Activated naive CD4-positive, alpha-beta T cell treated with Interleukin-2 at 50 U/mL for 16 hours (primary cell): ENCODE measurements at regions not wholly inside any gene's neighbourhood (a gene's known extent, or its start where the extent isn't known, plus 50 kb on each side); places are given as distances from the start of the nearest gene placed in this dataset.

ENCODE experiments used
- DNase-seq: peaks from one replicate; pipeline ENCODE4 v3.0.0-alpha.2; 2020

DNA sequence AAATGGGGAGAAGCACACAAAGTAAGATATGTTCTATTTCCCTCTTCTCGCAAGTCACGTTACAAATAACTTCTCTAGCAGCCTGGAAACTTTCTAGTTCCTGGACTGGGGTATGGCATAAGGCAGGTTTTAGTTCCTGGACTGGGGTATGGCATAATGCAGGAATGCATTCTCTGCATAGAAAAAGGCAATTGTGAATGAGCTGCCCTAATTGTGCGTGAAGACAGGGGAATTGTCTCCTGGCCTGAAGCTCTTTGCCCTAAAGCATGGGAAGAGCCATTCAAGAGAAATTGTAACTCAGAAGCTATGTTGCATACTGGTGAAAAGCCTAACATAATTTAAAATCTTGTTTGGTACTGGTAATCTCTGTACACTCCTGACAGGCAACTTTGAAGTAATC, 54.3 kb upstream of the CBLB start:
- DNase-seq: no peak

- no peak for DNase-seq
Observed at GRCh38 chr3:105927741-105928140, 58.9 kb upstream of the CBLB start.

- no peak for DNase-seq
Observed at GRCh38 chr3:105930733-105931132, 61.9 kb upstream of the CBLB start.

DNA sequence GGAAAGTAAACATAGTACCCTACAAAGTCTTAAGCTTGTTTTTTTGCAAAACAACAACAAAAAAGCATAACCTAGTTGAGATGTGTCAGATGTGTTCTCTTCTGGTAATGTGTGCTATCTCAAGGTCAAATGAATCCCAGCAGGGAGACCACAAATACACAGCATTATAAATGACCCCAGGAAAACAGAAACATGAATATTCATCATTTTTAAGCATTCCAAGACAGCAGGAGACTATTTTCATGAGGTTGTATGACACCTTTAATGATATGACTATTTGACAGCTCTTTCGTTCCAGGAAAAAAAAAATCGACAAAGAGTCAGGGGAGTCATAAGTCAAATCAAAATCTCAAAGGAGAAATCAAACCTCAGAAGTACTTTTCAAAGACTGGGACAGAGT, 62.7 kb upstream of the CBLB start:
- DNase-seq: no peak

DNA sequence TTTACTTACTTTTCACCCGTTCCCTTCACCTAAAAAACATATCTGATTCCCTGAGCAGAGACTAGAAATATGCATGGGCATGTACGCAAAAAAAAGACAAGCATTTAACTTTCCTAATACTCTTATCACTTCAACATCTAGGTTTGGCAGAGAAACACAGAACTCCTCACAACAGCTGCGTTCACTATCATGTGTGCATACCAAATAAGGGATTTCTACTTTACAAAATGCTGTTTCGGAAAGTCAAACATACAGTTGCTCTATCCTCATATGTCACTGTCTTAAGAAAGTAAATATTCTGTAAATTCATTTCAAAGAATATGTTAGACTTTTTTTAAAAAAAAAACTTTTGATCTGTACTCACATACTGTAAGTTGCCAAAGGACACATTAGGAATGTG, 65.1 kb upstream of the CBLB start:
- no peak for DNase-seq

DNA sequence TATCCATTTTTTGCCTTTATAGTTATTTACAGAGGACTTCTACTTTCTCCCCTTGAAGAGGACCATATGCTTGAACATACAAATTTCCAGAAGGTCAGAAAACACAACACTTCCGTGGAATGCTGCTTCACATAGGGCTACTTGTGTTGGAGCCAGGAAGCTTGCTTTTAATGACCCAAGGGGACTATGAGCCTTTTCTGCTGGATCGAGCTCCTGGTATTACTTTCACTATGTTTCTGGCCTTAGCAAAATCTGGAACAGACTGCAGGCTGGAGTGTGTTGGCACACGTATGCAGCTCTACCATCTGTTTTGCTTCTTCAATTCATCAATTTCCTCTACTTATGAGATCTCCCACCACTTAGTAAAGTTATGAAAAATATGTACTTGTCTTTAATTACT, 69.3 kb upstream of the CBLB start:
- DNase-seq: no peak

- DNase-seq: no peak
Observed at GRCh38 chr3:105938806-105939205, 70.0 kb upstream of the CBLB start.

DNA sequence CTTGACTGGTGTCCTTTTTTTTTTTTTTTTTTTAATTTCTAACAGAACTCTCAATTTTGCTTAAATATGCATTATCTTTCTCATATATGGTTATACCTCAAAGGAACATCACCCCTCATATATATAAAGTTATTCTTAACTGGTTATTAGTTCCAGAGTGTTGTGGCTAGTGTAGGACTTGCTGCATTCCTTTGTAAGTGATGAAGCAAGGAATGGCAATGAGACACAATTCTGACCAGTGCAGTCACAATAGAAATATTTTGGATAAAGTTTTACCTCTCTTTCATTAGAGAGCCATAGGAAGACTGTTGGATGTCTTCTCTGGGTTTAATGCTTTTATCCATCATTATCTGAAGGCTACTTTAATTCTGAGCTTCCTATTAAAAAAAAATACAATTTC, 75.5 kb upstream of the CBLB start:
- DNase-seq: no peak

DNA sequence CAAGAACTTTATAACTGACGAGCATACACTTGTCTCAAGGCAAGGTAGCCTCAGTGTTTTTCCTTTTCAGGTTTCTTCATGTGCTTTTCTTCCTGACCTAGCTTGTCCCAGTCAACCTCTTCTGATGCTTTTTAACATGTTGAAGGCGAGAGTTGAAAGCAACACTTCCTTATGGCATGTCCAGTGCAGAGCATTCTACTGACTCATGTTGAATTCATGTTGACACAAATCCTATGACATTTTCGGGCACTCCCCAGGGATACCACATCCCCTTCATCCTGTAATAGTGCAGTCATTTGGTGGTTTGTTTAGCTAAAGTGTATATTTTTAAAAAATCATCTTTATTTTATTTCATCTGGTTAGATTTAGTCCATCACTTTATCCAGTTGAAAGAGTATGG, 75.9 kb upstream of the CBLB start:
- no peak for DNase-seq

- no peak for DNase-seq
Observed at GRCh38 chr3:105948101-105948500, 79.3 kb upstream of the CBLB start.

DNA sequence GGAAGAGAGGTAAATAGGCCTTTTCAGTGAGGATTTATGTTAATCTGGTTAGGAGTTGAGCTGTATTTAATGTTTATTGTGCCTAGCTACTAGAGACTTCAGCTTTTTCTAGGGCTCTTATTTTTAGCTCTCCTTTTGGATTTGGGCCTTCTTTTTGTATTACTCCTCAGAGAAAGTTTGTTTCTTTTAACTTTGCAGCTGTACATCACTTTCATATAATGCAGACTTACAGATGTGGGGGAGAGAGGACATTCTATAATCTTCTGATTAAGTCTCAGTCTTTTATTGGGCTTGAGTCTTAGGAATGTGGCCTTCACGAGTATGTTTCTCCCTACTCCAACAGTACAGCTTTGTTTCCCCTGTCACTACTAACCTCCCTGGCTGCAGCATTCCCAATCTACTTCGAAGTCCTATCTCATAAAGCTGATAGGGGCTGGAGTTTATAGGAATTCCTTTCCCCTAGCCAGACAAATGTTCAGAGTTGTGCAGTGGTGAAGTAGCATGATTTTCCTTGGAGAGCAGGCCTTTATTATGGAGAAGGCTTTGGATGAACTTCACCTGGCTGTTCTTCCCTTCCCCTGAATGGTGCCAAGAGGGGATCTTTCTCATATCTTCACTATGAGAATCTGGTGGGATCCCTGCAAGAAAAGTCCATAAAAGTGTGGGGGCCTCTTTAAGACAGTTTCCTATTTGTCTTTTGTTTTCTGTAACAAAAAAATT, 82.2 kb upstream of the CBLB start:
- DNase-seq: no peak

DNA sequence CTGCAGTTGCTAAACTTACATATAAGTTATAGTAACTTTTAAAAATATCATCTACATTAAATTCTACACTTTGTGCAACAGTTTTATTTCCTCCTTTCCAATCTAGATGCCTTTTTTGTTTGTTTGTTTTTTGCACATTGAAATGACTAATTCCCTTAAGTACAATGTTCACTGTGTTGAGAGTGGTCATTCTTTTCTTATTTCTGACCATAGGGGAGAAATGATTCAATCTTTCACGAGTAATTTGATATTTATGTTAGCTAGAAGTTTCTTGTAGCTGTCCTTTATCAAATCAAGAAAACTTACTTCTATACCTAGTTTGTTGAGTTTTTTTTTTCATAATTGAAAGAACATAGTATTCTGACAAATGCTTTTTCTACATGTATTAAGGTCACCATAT, 85.0 kb upstream of the CBLB start:
- no peak for DNase-seq

GRCh38 chr3:105956306-105956705, 87.5 kb upstream of the CBLB start:
- DNase-seq: no peak

DNA sequence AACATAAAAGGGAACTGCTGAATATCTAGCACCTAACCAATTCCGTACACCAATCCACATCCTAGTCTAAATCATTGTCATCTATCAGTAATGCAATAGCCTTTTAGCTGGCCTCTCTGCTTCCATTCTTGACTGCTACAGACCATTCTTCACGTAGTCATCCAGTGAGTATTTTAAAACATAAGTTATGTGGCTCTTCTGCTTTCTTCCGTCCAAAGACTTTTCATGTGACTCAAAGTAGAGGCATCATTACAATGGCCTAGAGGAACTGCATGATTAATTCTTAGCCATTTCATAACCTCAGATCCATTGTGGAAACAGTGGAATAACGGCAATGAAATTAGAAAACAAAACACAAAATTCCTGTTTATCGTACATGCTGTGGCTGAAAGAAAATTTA, 88.9 kb upstream of the CBLB start:
- DNase-seq: no peak

DNA sequence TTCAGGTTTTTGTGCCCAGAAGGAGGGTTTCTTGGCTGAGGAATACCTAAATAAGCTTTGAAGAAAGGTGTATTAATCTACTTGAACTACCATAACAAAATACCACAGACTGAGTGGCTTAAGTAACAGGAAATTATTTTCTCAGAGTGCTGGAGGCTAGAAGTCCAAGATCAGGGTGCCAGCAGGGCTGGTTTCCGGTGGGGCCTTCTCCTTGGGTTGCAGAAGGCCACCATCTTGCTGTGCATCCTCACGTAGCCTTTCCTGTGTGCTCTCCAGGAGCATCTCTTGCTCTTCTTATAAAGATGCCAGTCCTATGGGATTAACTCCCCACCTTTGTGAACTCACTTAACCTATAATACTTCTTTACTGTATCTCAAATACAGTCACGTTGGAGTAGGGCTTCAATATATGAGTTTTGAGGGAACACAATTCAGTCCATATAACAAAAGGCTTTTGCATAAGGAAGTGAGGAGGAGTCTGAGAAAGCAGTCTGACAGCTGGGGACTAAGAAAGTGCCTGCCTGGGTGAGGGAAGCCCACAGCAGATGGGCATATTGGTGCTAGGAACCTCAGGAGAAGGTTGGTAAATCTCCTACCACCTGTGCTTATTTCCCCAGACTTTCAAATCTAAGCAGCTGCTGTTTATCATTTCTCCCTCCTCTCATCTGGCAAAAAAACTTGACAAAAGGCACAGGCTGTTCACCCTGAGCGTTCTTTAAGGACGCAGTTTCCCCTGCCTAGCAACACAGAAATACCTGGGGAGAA, 89.6 kb upstream of the CBLB start:
- DNase-seq: no peak

GRCh38 chr3:105959851-105960250, 91.0 kb upstream of the CBLB start:
- no peak for DNase-seq

GRCh38 chr3:105960381-105960780, 91.6 kb upstream of the CBLB start:
- DNase-seq: no peak

DNA sequence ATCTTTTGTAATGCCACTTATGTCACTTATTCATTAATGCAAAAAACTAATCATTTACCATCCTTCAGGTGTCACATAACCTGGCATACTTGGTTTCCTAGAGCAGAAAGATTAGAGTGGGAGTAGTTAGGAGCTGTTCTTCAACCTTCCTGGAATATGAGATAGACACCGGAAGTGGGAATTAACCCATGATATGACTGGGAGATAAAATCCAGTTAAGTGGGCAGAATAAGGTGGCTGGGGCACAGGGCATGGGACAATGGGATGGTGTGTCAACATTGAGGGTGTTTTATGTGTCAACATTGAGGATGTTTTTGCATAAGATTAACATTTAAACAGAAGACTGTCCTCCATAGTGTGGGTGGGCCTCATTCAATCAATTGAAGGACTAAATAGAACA, 94.3 kb upstream of the CBLB start:
- no peak for DNase-seq

DNA sequence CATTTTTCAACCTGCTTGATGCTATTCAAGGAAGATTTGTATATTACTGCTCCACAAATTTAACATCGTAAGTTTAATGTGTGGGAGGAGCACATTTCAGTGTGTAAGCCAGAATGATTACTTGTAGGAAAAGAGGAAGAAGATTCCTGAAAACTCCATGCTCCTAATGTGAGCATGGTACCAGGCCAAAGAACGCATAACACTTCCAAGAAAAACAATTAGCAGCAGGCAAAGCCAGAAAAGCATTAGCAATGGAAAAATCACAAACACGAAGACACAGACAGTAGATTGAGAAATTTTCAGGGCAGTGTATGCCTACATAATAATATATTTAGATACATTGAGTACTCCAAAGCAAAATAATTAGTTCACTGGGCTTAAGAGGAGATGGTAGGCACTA, 96.6 kb upstream of the CBLB start:
- DNase-seq: no peak

GRCh38 chr3:105967117-105967516, 98.3 kb upstream of the CBLB start:
- no peak for DNase-seq

GRCh38 chr3:105970283-105970682, 101.5 kb upstream of the CBLB start:
- DNase-seq: no peak

DNA sequence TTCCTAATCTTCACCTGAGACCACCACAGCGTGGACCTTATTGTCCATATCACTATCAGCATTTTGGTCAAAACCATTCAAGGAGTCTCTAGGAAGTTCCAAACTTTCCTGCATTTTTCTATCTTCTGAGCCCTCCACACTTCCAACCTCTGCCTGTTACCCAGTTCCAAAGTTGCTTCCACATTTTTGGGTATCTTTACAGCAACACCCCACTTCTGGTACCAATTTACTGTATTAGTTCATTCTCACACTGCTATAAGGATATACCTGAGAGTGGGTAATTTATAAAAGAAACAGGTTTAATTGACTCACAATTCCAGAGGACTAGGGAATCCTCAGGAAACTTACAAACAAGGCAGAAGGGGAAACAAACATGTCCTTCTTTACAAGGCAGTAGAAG, 103.3 kb upstream of the CBLB start:
- DNase-seq: no peak

- no peak for DNase-seq
Observed at GRCh38 chr3:105974381-105974780, 105.6 kb upstream of the CBLB start.

- DNase-seq: no peak
Observed at GRCh38 chr3:105976196-105976595, 107.4 kb upstream of the CBLB start.

DNA sequence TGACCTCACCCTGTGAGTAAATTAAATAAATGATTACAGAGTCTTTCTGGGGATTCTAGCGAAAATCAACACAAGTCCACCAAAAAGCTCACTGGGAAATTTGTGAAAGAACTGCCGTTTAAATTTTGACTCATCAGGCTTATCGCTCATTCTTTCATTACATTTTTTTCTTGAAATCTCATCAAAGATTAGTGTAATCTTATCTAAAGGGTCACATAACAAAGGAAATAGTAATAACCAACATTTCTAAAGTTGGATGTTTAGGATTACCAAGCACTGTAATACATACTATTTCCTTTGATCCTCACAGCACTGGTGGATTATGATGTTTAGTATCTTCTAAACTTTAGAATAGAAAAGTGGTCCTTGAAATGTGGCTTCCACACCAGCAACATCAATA, 111.1 kb upstream of the CBLB start:
- no peak for DNase-seq
